T-helper 2 cell (primary cell): ENCODE measurements at regions not wholly inside any gene's neighbourhood (a gene's known extent, or its start where the extent isn't known, plus 50 kb on each side); places are given as distances from the start of the nearest gene placed in this dataset.

Source experiments
- DNase-seq, 5 experiments: peaks; one replicate each; pipeline versions ENCODE4 v3.0.0 to v3.0.0-alpha.2; 2012 to 2022

GRCh38 chr15:37793851-37794250, 140.6 kb upstream of the TMCO5A start:
- DNase-seq = no peak

DNA sequence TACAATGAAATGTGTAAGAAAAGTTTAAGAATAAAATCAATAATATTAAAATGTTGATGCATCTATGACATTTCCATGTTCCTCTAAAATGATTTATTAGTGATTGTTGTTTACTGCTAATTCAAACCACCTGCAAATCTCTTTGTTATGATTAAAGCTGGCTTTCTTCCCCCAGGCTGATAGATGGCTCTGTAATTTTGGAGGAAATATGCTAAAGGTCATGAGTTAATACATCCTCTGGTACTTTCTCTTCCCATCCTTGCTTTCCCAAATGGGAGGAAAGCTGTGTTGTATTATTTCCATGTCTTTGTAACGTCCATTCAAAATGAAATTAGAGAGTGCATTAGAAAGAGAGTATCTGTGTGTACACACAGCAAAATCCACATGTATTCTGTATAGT, 139.5 kb upstream of the TMCO5A start:
- no peak for DNase-seq

GRCh38 chr15:37801529-37801928, 132.9 kb upstream of the TMCO5A start:
- no peak for DNase-seq

DNA sequence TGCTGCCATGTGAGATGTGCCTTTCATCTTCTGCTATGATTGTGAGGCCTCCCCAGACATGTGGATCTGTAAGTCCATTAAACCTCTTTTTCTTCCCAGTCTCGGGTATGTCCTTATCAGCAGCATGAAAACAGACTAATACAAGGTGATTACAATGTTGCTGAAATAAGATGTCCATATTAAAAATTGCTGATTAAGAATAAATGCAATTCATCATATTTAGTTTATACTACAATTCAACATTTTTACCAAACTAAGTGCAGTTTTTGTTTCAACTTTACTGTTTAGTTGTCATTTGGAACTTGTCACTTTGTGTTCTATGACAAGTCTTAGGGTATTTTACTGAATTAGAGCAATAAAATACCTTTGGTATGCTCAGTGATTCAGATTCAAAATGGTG, 127.6 kb upstream of the TMCO5A start:
- no peak for DNase-seq

- no peak for DNase-seq
These were observed 124.1 kb upstream of the TMCO5A start for GRCh38 chr15:37810381-37810780.

DNA sequence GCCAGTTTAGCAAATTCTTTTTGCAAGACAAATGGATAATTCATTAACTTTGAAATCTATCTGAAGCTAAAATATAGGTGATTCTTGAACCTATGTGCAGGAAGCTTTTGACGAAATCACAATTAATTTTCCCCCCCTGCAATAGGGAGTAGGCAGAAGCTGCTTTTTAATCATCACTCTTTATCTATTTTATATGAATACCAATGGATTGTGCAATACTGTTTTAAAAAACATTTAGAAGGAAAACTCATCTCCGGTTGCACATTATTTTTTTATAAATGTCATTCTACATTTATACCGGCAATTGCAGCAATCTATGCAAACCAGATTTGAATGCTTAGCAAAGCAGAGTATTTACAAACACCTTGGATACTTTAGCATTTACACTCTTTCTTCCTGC, 121.1 kb upstream of the TMCO5A start:
- DNase-seq = no peak

GRCh38 chr15:37814847-37815515, 119.5 kb upstream of the TMCO5A start:
- no peak for DNase-seq

DNA sequence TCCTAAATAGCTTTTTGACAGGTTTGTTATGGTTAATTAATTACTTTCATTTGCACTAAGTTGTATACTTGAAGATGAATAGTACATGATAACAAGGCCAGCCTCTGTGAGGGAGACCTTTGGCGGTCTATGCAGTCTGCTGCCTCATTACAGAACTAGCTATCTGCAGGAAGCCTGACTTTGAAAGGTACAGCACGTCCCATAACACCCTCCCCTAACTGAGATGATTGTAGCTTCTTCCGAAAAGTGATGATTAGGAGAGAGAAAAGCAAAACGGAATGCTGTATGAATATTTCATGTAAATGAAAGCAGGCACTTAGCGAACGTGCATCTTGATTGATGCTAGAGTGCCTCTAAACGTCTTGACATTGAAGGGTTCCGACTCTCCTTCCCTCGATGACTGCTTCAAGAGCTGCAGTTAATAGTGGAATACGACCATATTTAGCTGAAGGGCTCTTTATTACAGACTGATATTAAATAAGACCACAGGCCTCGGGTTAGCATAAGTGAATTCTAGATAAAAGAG, 116.2 kb upstream of the TMCO5A start:
- no peak for DNase-seq

GRCh38 chr15:37819191-37819590, 115.2 kb upstream of the TMCO5A start:
- no peak for DNase-seq

DNA sequence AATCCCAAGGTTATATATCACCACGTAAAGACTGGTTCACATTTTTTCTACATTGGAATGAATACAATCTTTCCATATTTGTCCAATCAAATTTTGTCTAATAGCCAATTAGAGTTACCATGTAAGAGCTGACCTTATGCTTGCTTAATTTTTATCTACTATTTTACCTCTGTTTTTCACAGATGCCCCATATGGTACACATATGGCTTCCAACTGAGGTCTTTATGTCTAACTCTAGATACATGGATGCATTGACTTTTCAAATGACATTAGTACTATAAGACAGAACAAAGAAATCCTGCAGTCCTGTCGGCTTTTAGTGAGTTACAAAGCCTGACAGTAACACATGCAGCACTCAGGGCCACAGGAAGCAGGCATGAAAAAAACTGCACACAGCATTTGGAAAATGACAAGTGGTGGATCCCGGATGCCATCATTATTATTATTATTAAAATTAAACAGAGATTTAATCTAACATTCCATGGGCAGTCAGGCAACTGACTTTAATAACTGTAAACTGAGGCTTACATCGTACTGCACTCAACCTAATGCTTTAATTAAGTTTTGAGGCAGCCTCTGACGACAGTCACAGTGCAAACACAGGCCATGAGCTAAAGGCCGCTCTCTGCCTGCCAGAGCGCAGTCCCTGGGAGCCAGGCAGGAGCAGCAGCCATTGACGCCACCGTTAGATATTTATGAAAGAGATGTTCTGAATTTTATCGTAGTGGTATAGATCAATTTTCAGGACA, 113.9 kb upstream of the TMCO5A start:
- no peak for DNase-seq

- no peak for DNase-seq
These were observed 110.7 kb upstream of the TMCO5A start for GRCh38 chr15:37823601-37824275.

GRCh38 chr15:37824717-37825382, 109.6 kb upstream of the TMCO5A start:
- DNase-seq = no peak

DNA sequence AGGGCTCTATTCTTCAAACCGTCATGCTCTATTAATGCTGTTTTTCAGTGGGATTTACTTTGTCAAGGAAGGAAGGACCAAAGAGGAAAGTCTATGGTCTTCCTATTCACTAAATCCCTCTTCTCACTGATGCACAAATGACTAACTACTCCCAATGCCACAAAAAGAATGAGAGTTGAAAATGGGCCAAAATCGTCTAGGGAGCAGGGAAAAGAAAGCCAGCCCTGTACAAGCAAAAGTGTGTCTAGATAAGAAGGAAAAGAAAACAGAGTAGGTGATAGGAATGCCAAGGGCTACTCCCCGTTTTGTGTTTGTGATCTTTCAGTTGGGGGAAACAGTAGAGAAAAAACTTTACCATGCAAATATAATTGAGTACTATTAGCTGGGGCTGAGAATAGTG, 97.2 kb upstream of the TMCO5A start:
- no peak for DNase-seq

- DNase-seq = no peak
These were observed 86.7 kb upstream of the TMCO5A start for GRCh38 chr15:37847776-37848175.

GRCh38 chr15:37856109-37856508, 78.3 kb upstream of the TMCO5A start:
- no peak for DNase-seq

DNA sequence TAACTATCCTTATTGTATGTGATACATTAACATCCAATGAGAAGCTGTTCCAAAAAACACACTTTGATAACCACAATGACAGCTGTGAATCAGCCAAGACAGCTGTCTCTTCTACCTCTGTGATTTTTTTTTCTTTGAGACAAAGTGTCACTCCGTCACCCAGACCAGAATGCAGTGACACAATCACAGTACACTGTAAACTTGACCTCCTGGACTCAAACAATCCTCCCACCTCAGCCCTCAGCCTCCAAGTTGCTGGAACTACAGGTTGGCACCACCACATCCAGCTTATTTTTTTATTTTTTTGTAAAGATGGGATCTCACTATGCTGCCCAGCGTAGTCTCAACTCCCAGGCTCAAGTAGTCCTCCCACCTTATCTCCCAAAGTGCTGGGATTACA, 73.5 kb upstream of the TMCO5A start:
- DNase-seq = no peak

- no peak for DNase-seq
These were observed 68.8 kb upstream of the TMCO5A start for GRCh38 chr15:37865687-37866086.

- DNase-seq = no peak
These were observed 63.7 kb upstream of the TMCO5A start for GRCh38 chr15:37870711-37871110.

GRCh38 chr15:37872661-37873060, 61.8 kb upstream of the TMCO5A start:
- no peak for DNase-seq

- no peak for DNase-seq
These were observed 61.1 kb upstream of the TMCO5A start for GRCh38 chr15:37873336-37873735.

GRCh38 chr15:37876900-37877299, 57.5 kb upstream of the TMCO5A start:
- DNase-seq = no peak

- no peak for DNase-seq
These were observed 56.3 kb upstream of the TMCO5A start for GRCh38 chr15:37877851-37878741.
